Small intestine (tissue), 7 donors: ENCODE measurements at regions not wholly inside any gene's neighbourhood (a gene's known extent, or its start where the extent isn't known, plus 50 kb on each side); places are given as distances from the start of the nearest gene placed in this dataset.

Experiments
- DNase-seq, 2 donors: peaks; one replicate each; pipeline versions ENCODE4 v3.0.0 to v3.0.0-alpha.2; 2013
- FAIRE-seq: peaks from 2 replicates; lab custom pipeline; 2012; peaks lifted over from hg19 to GRCh38; lab: Jason Lieb, UNC
- H3K27ac ChIP-seq, 3 donors: one replicate each; pipeline ENCODE4 v1.5.1; 2013; ENCODE audit warnings: low read length in 2 of 3, mild to moderate bottlenecking in 2 of 3, control low read depth in 1 of 3, inconsistent platforms in 1 of 3, low read depth in 1 of 3, moderate library complexity in 1 of 3
- H3K27me3 ChIP-seq, 3 donors: one replicate each; pipeline ENCODE4 v1.6.1; 2013; ENCODE audit warnings: low read length in 3 of 3, inconsistent platforms in 1 of 3; ENCODE audit not compliant: control insufficient read depth in 3 of 3, insufficient read depth in 3 of 3
- H3K36me3 ChIP-seq, 3 donors: one replicate each; pipeline ENCODE4 v1.6.1; 2013; ENCODE audit warnings: low read length in 3 of 3, inconsistent platforms in 1 of 3, low read depth in 1 of 3, mild to moderate bottlenecking in 1 of 3, moderate library complexity in 1 of 3; ENCODE audit not compliant: control insufficient read depth in 3 of 3, insufficient read depth in 2 of 3
- H3K4me1 ChIP-seq, 3 donors: one replicate each; pipeline ENCODE4 v1.6.1; 2013; ENCODE audit warnings: low read length in 2 of 3, inconsistent platforms in 1 of 3, low read depth in 1 of 3, mild to moderate bottlenecking in 1 of 3, moderate library complexity in 1 of 3; ENCODE audit not compliant: control insufficient read depth in 3 of 3, insufficient read depth in 2 of 3
- H3K4me3 ChIP-seq, 3 donors: one replicate each; pipeline ENCODE4 v1.5.1; 2013; ENCODE audit warnings: low read length in 3 of 3, control low read depth in 1 of 3, inconsistent platforms in 1 of 3, low read depth in 1 of 3, mild to moderate bottlenecking in 1 of 3, moderate library complexity in 1 of 3
- H3K9me3 ChIP-seq, 2 donors: one replicate each; pipeline ENCODE4 v1.6.1; 2013; ENCODE audit warnings: low read depth in 1 of 2, low read length in 1 of 2; ENCODE audit not compliant: control insufficient read depth in 2 of 2, insufficient read depth in 1 of 2
- WGBS, 3 donors: extraction: QIAGEN DNeasy Blood & Tissue Kit; methylation state at CpG; one replicate each; pipeline ENCODE4 v1.1.7; 2013; 5-methylcytosine and 5-hydroxymethylcytosine counted together
- donor health status: healthy with polysubstance abuse.
- donor health status: control.
- donor health status: control.
- donor health status: Bipolar disorder and iron deficiency.
- donor health status: healthy.

GRCh38 chr2:143936848-143937722, 582.8 kb downstream of the ZEB2 start:
- Histone ChIP-seq H3K4me3 (peak overlapping the region in 2 of 3 donors; percentile 45 to 58), H3K27ac (peak overlapping the region; percentile 21 to 82 (median 65)), H3K9me3 (no peaks in the 10 kb centered on the region), H3K27me3 (no peaks in the 10 kb centered on the region), H3K4me1 (peaks cover 0 to 22% (median 2%) of the 10 kb centered on the region in 3 donors), H3K36me3 (no peaks in the 10 kb centered on the region)
- FAIRE-seq, result no peak
- 0 to 1% (median 1%) methylated on average over 80 to 108 of the region's 108 CpGs for WGBS, 3 donors
- DNase-seq, result peak; percentile 8 to 79

GRCh38 chr2:143936538-143936847, 583.4 kb downstream of the ZEB2 start:
- Histone ChIP-seq H3K27ac (peak overlapping the region in 2 of 3 donors; percentile 65 to 82), H3K36me3 (no peaks in the 10 kb centered on the region), H3K27me3 (no peaks in the 10 kb centered on the region), H3K9me3 (no peaks in the 10 kb centered on the region), H3K4me3 (peak overlapping the region in 2 of 3 donors; percentile 45 to 58), H3K4me1 (peaks cover 0 to 22% (median 2%) of the 10 kb centered on the region in 3 donors)
- WGBS, 3 donors, result 3 to 15% (median 12%) methylated on average over 14 of the region's 14 CpGs
- DNase-seq (peak in 1 of 2 donors; percentile 14), FAIRE-seq (no peak)

- peaks cover 0 to 3% of the 10 kb centered on the region in 2 donors for H3K9me3 ChIP-seq
- peak overlapping the region in 2 of 3 donors; percentile 6 to 58 for H3K27ac ChIP-seq
- 22 to 45% (median 35%) methylated on average over 4 of the region's 4 CpGs for WGBS, 3 donors
- H3K27me3 ChIP-seq, result no peaks in the 10 kb centered on the region
- H3K4me3 ChIP-seq, result no peak overlapping the region
- DNase-seq (peak in 1 of 2 donors; percentile 5), FAIRE-seq (no peak)
- H3K4me1 ChIP-seq, result peaks cover 0 to 22% (median 2%) of the 10 kb centered on the region in 3 donors
- no peaks in the 10 kb centered on the region for H3K36me3 ChIP-seq
Observed at GRCh38 chr2:143935482-143935752, 584.5 kb downstream of the ZEB2 start.

DNA sequence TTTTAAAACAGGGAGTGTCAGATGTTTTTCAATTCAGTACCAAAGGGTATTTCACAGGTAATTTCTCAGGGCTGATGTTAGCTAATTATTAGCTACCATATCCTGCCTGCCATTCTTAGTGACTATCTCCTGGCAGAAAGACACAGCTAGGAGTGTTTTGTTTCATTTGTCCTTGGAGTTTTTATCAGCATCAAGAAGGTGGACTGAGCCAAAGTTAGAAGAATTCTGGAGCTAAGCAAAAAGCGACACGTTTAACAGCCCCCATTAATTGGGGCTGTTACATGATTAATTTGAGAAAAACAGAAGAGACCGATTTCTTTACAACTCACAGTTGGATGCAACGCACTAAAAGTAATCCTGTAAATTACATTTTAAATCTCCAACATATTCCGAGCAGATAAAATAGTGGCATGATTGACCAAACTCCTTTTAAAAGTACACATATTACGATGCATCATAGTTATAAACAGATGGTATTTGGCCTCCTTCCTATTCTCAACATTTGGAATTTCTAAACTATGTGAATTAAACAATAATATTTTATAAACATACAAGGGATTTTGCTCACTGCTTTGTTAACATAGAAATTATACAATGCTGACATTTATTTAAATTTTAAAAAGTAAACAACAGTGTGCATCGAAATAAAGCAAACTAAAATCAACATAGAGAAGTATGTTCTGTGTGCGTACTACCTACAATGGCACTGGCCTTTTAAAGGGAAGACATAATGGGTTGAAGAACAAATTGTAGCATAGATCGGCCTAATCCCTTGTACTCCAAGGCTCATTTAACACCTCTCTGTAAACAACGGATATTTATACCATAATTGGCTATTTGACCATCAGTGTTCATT, 585.1 kb downstream of the ZEB2 start:
- Histone ChIP-seq H3K36me3 (no peaks in the 10 kb centered on the region), H3K27ac (peak overlapping the region in 2 of 3 donors; percentile 66 to 73), H3K27me3 (no peaks in the 10 kb centered on the region), H3K4me3 (no peak overlapping the region), H3K4me1 (peaks cover 0 to 22% (median 2%) of the 10 kb centered on the region in 3 donors), H3K9me3 (peaks cover 0 to 8% of the 10 kb centered on the region in 2 donors)
- peak; percentile 5 for FAIRE-seq
- peak; percentile 73 to 80 for DNase-seq
- 17 to 42% (median 28%) methylated on average over 10 of the region's 10 CpGs for WGBS, 3 donors

- peaks cover 0 to 22% (median 2%) of the 10 kb centered on the region in 3 donors for H3K4me1 ChIP-seq
- no peaks in the 10 kb centered on the region for H3K36me3 ChIP-seq
- no peak for FAIRE-seq
- H3K4me3 ChIP-seq, result no peak overlapping the region
- H3K9me3 ChIP-seq, result peaks cover 0 to 8% of the 10 kb centered on the region in 2 donors
- DNase-seq, result no peak
- peak overlapping the region; percentile 28 to 73 (median 38) for H3K27ac ChIP-seq
- no peaks in the 10 kb centered on the region for H3K27me3 ChIP-seq
Observed at GRCh38 chr2:143933946-143934569, 585.9 kb downstream of the ZEB2 start.

GRCh38 chr2:143930891-143931290, 589.0 kb downstream of the ZEB2 start:
- Histone ChIP-seq H3K27ac (no peak overlapping the region), H3K27me3 (no peaks in the 10 kb centered on the region), H3K4me1 (peaks cover 0 to 18% (median 2%) of the 10 kb centered on the region in 3 donors), H3K4me3 (no peak overlapping the region), H3K9me3 (peaks cover 0 to 8% of the 10 kb centered on the region in 2 donors), H3K36me3 (no peaks in the 10 kb centered on the region)
- 73 to 87% (median 86%) methylated on average over 2 of the region's 2 CpGs for WGBS, 3 donors
- no peak for DNase-seq
- no peak for FAIRE-seq

DNA sequence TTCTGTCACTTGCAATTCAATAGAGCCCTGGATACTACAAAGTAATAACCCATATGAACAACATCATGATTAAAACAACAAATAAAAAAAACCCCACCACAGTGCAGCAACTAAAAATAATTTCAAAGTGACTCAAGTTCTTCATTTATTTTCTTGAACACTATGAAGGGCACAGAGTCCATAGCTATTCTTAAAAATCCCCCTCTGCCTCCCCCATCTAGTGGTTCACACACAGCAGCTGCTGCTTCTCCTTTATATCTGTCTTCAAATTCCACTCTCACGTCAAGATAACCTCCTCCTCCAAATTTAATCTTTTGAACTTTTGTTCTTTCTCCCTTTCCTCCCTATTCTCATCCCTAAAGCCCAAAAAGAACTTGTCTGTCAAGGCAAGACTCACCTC, 591.3 kb downstream of the ZEB2 start:
- Histone ChIP-seq H3K9me3 (peaks cover 0 to 8% of the 10 kb centered on the region in 2 donors), H3K27ac (no peak overlapping the region), H3K27me3 (no peaks in the 10 kb centered on the region), H3K4me3 (no peak overlapping the region), H3K36me3 (no peaks in the 10 kb centered on the region), H3K4me1 (peaks cover 0 to 3% (median 0%) of the 10 kb centered on the region in 3 donors)
- 35 to 44% (median 44%) methylated on average over 1 of the region's 1 CpG for WGBS, 3 donors
- DNase-seq (no peak), FAIRE-seq (no peak)

GRCh38 chr2:143928184-143928583, 591.7 kb downstream of the ZEB2 start:
- peaks cover 0 to 3% (median 0%) of the 10 kb centered on the region in 3 donors for H3K4me1 ChIP-seq
- DNase-seq, result no peak
- no peaks in the 10 kb centered on the region for H3K27me3 ChIP-seq
- no peak overlapping the region for H3K27ac ChIP-seq
- 90 to 95% (median 94%) methylated on average over 1 of the region's 1 CpG for WGBS, 3 donors
- peaks cover 0 to 8% of the 10 kb centered on the region in 2 donors for H3K9me3 ChIP-seq
- FAIRE-seq, result no peak
- H3K36me3 ChIP-seq, result no peaks in the 10 kb centered on the region
- no peak overlapping the region for H3K4me3 ChIP-seq
